Right lobe of liver (tissue), 6 donors: ENCODE measurements at regions not wholly inside any gene's neighbourhood (a gene's known extent, or its start where the extent isn't known, plus 50 kb on each side); places are given as distances from the start of the nearest gene placed in this dataset.

Source experiments
- ATAC-seq, 4 donors: fragments of 200-7000 bp; cut with Tn5 transposase; one replicate each; pipeline ENCODE4 v1.9.1; 2020; ENCODE audit warnings: mild to moderate bottlenecking in 4 of 4, moderate library complexity in 4 of 4
- DNase-seq, 3 donors: peaks; one replicate each; pipeline ENCODE4 v3.0.0-alpha.2; 2020
- H3K27ac ChIP-seq, 3 donors: fragments of 200-600 bp; one replicate each; pipeline ENCODE4 v1.8.0; 2022
- H3K27me3 ChIP-seq, 2 donors: fragments of 200-600 bp; one replicate each; pipeline ENCODE4 v1.8.0; 2022
- H3K36me3 ChIP-seq, 4 donors: fragments of 200-600 bp; sonication (generic) in 1 of 4; one replicate each; pipeline versions ENCODE4 v1.5.1 to v1.8.0; 2017 to 2022; ENCODE audit warnings: control low read depth in 1 of 4
- H3K4me1 ChIP-seq, 4 donors: fragments of 200-600 bp; sonication (generic) in 1 of 4; one replicate each; pipeline versions ENCODE4 v1.5.1 to v1.8.0; 2017 to 2022; ENCODE audit warnings: control low read depth in 1 of 4
- H3K4me3 ChIP-seq, 3 donors: fragments of 200-600 bp; one replicate each; pipeline ENCODE4 v1.8.0; 2022
- H3K9me3 ChIP-seq, 4 donors: fragments of 200-600 bp; sonication (generic) in 1 of 4; one replicate each; pipeline versions ENCODE4 v1.5.1 to v1.8.0; 2017 to 2022; ENCODE audit warnings: control low read depth in 1 of 4
- CTCF ChIP-seq, 4 donors: fragments of 200-600 bp in 3 of 4; fragments of 450-650 bp in 1 of 4; IDR thresholded peaks; one replicate each; pipeline versions ENCODE4 v1.5.1 to v1.8.0; 2016 to 2022; ENCODE audit warnings: antibody characterized with exemption in 4 of 4, mild to moderate bottlenecking in 2 of 4
- POLR2A ChIP-seq: fragments of 450-650 bp; IDR thresholded peaks from one replicate; pipeline ENCODE4 v1.6.1; 2017; ENCODE audit warnings: antibody characterized with exemption, mild to moderate bottlenecking
- WGBS: methylation state at CpG from one replicate; pipeline ENCODE4 v1.1.6; 2018; ENCODE audit warnings: low coverage, low lambda C conversion rate; ENCODE audit not compliant: insufficient coverage; ENCODE audit errors: missing lambda C conversion rate; 5-methylcytosine and 5-hydroxymethylcytosine counted together
- intact Hi-C, 2 donors: fragments of 100-400 bp; cut with DNase I; formaldehyde crosslinking; loops; one replicate each; pipeline versions ENCODE4 v1.11.2 to v1.14.1; 2022
- donor health status: DM: no; HTN: yes; CAD: no.
- donor health status: DM: no; HTN: no; CAD: no.
- donor health status: DM: no; HTN: no; CAD: no.
- donor health status: DM: no; HTN: yes; CAD: no.
- donor health status: DM: no; HTN: yes; CAD: no.

- Histone ChIP-seq H3K4me3 (no peak overlapping the region), H3K4me1 (no peaks in the 10 kb centered on the region), H3K27ac (no peak overlapping the region), H3K36me3 (no peaks in the 10 kb centered on the region), H3K27me3 (no peaks in the 10 kb centered on the region), H3K9me3 (no peaks in the 10 kb centered on the region)
- ATAC-seq (no peak), DNase-seq (no peak)
- 13% methylated on average over 2 of the region's 2 CpGs for whole genome bisulfite sequencing
- no peak for TF ChIP-seq POLR2A
- no peak for TF ChIP-seq CTCF (IDR thresholded peaks at IDR 0.05)
- intact Hi-C loops = no loop called here
Measured at GRCh38 chr3:80424951-80425350, 657.2 kb upstream of the ROBO1 start.

GRCh38 chr3:80408030-80408721 lies 640.4 kb upstream of the ROBO1 start:
- Histone ChIP-seq H3K36me3 (no peaks in the 10 kb centered on the region), H3K9me3 (no peaks in the 10 kb centered on the region), H3K4me1 (no peaks in the 10 kb centered on the region), H3K4me3 (no peak overlapping the region), H3K27ac (no peak overlapping the region), H3K27me3 (no peaks in the 10 kb centered on the region)
- no peak for TF ChIP-seq POLR2A
- TF ChIP-seq CTCF (IDR thresholded peaks at IDR 0.05) = no peak
- intact Hi-C loops = no loop called here
- no peak for DNase-seq
- ATAC-seq = no peak
- 53% methylated on average over 7 of the region's 7 CpGs for WGBS

DNA sequence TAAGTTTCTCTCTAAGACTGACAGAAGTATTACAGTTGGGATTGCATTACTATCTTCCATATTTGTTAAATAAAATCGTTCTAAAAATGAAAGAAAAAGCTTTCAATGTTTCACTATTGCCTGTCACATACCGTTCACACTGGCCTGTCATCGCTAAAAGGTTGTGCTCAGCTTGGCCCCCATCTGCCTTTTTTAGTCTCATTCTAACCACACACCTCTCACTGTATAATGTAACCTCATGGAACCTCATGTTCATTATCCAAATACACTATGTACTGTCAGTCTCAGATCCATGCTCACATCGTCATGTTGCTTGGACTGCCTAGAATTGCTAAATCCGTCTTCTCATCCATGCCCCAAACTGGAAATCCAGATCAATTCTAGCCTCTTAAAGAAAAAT lies 637.8 kb upstream of the ROBO1 start:
- TF ChIP-seq POLR2A (no peak), CTCF (IDR thresholded peaks at IDR 0.05) (no peak)
- 64% methylated on average over 5 of the region's 5 CpGs for WGBS

GRCh38 chr3:80395023-80395422 lies 627.2 kb upstream of the ROBO1 start:
- TF ChIP-seq POLR2A = no peak
- no peak for TF ChIP-seq CTCF (IDR thresholded peaks at IDR 0.05)
- DNase-seq = no peak
- Histone ChIP-seq H3K4me3 (no peak overlapping the region), H3K36me3 (no peaks in the 10 kb centered on the region), H3K9me3 (no peaks in the 10 kb centered on the region), H3K27me3 (no peaks in the 10 kb centered on the region), H3K4me1 (no peaks in the 10 kb centered on the region), H3K27ac (no peak overlapping the region)
- ATAC-seq = no peak
- intact Hi-C loops = no loop called here
- WGBS = 57% methylated on average over 5 of the region's 5 CpGs

More for the DNA sequence above, 637.8 kb upstream of the ROBO1 start:
- intact Hi-C loops = no loop called here
- Histone ChIP-seq H3K27ac (no peak overlapping the region), H3K4me3 (no peak overlapping the region), H3K36me3 (no peaks in the 10 kb centered on the region), H3K27me3 (no peaks in the 10 kb centered on the region), H3K9me3 (no peaks in the 10 kb centered on the region), H3K4me1 (no peaks in the 10 kb centered on the region)
- ATAC-seq = no peak
- DNase-seq = no peak

DNA sequence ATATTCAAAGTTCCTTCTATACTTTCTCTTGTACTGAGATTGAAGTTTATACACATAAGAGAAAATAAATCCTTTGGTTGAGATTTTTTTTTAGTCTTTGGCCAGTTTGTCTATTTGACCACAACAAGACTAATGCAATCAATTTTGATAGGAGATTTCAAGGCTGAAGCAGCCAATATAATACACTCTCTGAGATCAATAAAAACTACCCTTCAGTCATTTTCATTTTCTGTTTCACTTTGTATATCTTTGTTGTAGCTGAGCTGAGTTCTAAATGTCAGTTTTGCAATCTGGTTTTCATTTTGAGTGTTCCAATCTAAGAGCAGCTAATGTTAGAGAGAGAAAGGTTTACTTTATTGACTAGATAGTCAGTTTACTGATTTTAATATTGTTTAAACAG lies 623.8 kb upstream of the ROBO1 start:
- intact Hi-C loops = no loop called here
- no peak for TF ChIP-seq POLR2A
- no peak for TF ChIP-seq CTCF (IDR thresholded peaks at IDR 0.05)

More for the DNA sequence above, 623.8 kb upstream of the ROBO1 start:
- Histone ChIP-seq H3K36me3 (no peaks in the 10 kb centered on the region), H3K27me3 (no peaks in the 10 kb centered on the region), H3K4me1 (no peaks in the 10 kb centered on the region), H3K4me3 (no peak overlapping the region), H3K9me3 (no peaks in the 10 kb centered on the region), H3K27ac (no peak overlapping the region)
- no peak for ATAC-seq
- no peak for DNase-seq
